ENCODE measurements at regions not wholly inside any gene's neighbourhood (a gene's known extent, or its start where the extent isn't known, plus 50 kb on each side); places are given as distances from the start of the nearest gene placed in this dataset.

- TF ChIP-seq CTCF (conservative IDR thresholded peaks at IDR 0.05; ENCODE audit: low read length): no peak
- no peak for TF ChIP-seq EZH2phosphoT487 (IDR thresholded peaks at IDR 0.05; ENCODE audit: borderline replicate concordance)
Observed at GRCh38 chr3:31422237-31422636, 110.5 kb upstream of the STT3B start.

Measured in Loucy (cell line).